Calu3 (cell line): ENCODE measurements at regions not wholly inside any gene's neighbourhood (a gene's known extent, or its start where the extent isn't known, plus 50 kb on each side); places are given as distances from the start of the nearest gene placed in this dataset.

Experiments
- BruUV-seq: library from RNA; stranded (reverse); fragments of 400-500 nt; replicated peaks from 2 replicates; lab custom pipeline; 2021; lab: Mats Ljungman, UMichigan
- CTCF ChIA-PET: fragments of 300-600 bp; sonication (Branson Sonifier 250); formaldehyde crosslinking; loops from one replicate; lab custom pipeline; 2022; ENCODE audit warnings: antibody characterized with exemption; lab: Charles Lee
- DNase-seq: peaks from one replicate; pipeline ENCODE4 v3.0.0; 2022
- H3K27ac Mint-ChIP-seq: one replicate; pipeline ENCODE4 v1.8.0; 2022; ENCODE audit warnings: mixed read lengths; ENCODE audit not compliant: unreplicated experiment
- H3K27me3 Mint-ChIP-seq: one replicate; pipeline ENCODE4 v1.8.0; 2022; ENCODE audit warnings: mixed read lengths; ENCODE audit not compliant: unreplicated experiment
- H3K36me3 Mint-ChIP-seq: one replicate; pipeline ENCODE4 v1.8.0; 2022; ENCODE audit warnings: mild to moderate bottlenecking, moderate library complexity, mixed read lengths; ENCODE audit not compliant: insufficient read depth, unreplicated experiment
- H3K4me1 Mint-ChIP-seq: one replicate; pipeline ENCODE4 v1.8.0; 2022; ENCODE audit warnings: mild to moderate bottlenecking, low read depth, mixed read lengths; ENCODE audit not compliant: unreplicated experiment
- H3K4me3 Mint-ChIP-seq: one replicate; pipeline ENCODE4 v1.8.0; 2022; ENCODE audit warnings: mild to moderate bottlenecking, low read depth, moderate library complexity, mixed read lengths; ENCODE audit not compliant: unreplicated experiment
- H3K9me3 Mint-ChIP-seq: one replicate; pipeline ENCODE4 v1.8.0; 2022; ENCODE audit warnings: low read depth, mixed read lengths; ENCODE audit not compliant: unreplicated experiment
- CTCF ChIP-seq: fragments of 200-600 bp; IDR thresholded peaks from one replicate; pipeline ENCODE4 v1.8.0; 2022; ENCODE audit warnings: antibody characterized with exemption; ENCODE audit not compliant: unreplicated experiment
- intact Hi-C: fragments of 100-400 bp; cut with micrococcal nuclease; formaldehyde crosslinking; loops from one replicate; pipeline ENCODE4 v1.10.0; 2022; ENCODE audit not compliant: unreplicated experiment

DNA sequence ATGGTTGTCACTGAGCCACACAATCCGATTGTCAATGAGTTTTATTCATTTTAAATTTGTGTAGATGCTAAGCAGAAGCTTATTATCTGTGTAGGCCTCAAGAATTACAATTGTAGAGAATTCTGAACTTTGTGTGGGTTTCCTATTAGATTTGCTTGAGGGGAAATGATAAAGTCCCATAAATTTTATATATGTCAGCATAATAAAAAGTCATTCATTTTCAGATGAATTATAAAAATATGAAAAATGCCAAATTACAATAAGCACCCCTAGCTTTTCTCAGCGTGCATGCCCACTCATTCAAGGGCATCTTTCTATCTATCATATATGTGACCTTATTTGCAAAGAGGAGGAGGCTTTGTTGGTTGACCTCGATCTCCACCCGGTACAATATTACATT is 1041.1 kb upstream of the FOXG1 start:
- no TSS peak for BruUV-seq
- Mint-ChIP-seq H3K4me3 (no peak overlapping the region), H3K27me3 (no peaks in the 10 kb centered on the region), H3K36me3 (no peaks in the 10 kb centered on the region), H3K4me1 (no peaks in the 10 kb centered on the region), H3K27ac (no peak overlapping the region), H3K9me3 (peaks cover 4% of the 10 kb centered on the region)
- TF ChIP-seq CTCF = no peak
- CTCF ChIA-PET = no interaction called here
- DNase-seq = no peak
- intact Hi-C loops = no loop called here

GRCh38 chr14:27727251-27727770 is 1039.3 kb upstream of the FOXG1 start:
- Mint-ChIP-seq H3K4me3 (no peak overlapping the region), H3K36me3 (no peaks in the 10 kb centered on the region), H3K27me3 (no peaks in the 10 kb centered on the region), H3K9me3 (peaks cover 3% of the 10 kb centered on the region), H3K4me1 (no peaks in the 10 kb centered on the region), H3K27ac (no peak overlapping the region)
- no peak for TF ChIP-seq CTCF
- intact Hi-C loops = no loop called here
- no TSS peak for BruUV-seq
- CTCF ChIA-PET = no interaction called here
- DNase-seq = no peak

DNA sequence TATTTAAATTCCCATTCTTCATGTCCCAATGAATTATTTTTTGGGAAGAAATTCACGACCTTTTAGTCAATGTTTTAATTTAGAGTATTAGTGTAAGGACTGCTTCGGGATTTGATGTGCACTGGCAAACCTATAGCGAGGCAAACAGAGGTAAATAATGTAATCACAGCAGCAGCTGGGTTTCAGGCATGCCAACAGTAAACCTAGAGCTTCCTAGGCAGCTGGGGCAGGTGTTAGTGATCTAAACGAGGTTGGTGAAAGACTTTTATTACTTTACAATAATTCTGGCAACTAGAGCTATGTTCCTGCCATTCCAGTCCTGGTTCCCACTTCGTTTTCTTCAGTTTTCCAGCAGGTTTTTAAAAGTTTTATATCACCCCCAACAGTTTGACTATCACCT is 1036.4 kb upstream of the FOXG1 start:
- H3K4me1 Mint-ChIP-seq = no peaks in the 10 kb centered on the region
- BruUV-seq = no TSS peak
- no peak for TF ChIP-seq CTCF
- no peaks in the 10 kb centered on the region for H3K9me3 Mint-ChIP-seq
- no peaks in the 10 kb centered on the region for H3K36me3 Mint-ChIP-seq
- no peak overlapping the region for H3K4me3 Mint-ChIP-seq
- DNase-seq = no peak
- intact Hi-C loops = no loop called here
- H3K27ac Mint-ChIP-seq = no peak overlapping the region
- H3K27me3 Mint-ChIP-seq = no peaks in the 10 kb centered on the region
- CTCF ChIA-PET = no interaction called here

GRCh38 chr14:27739657-27740156 is 1026.9 kb upstream of the FOXG1 start:
- H3K4me3 Mint-ChIP-seq = no peak overlapping the region
- no peaks in the 10 kb centered on the region for H3K27me3 Mint-ChIP-seq
- intact Hi-C loops = no loop called here
- no peaks in the 10 kb centered on the region for H3K4me1 Mint-ChIP-seq
- no peak overlapping the region for H3K27ac Mint-ChIP-seq
- no peaks in the 10 kb centered on the region for H3K9me3 Mint-ChIP-seq
- H3K36me3 Mint-ChIP-seq = no peaks in the 10 kb centered on the region
- DNase-seq = no peak
- BruUV-seq = no TSS peak
- CTCF ChIA-PET = no interaction called here
- TF ChIP-seq CTCF = no peak
